GM18507 (cell line): ENCODE measurements at regions not wholly inside any gene's neighbourhood (a gene's known extent, or its start where the extent isn't known, plus 50 kb on each side); places are given as distances from the start of the nearest gene placed in this dataset.
"Not testable (repeated sequence)": the region's sequence is repeated elsewhere in the genome, so short reads cannot be mapped to it uniquely, and the experiment has no call there.

Experiments used
- DNase-seq: peaks from one replicate; pipeline ENCODE4 v3.0.0; 2011; ENCODE audit warnings: low read depth; ENCODE audit not compliant: insufficient read length; ENCODE audit errors: extremely low spot score
- FAIRE-seq: peaks from 2 replicates; lab custom pipeline; 2011; peaks lifted over from hg19 to GRCh38; lab: Jason Lieb, UNC

DNA sequence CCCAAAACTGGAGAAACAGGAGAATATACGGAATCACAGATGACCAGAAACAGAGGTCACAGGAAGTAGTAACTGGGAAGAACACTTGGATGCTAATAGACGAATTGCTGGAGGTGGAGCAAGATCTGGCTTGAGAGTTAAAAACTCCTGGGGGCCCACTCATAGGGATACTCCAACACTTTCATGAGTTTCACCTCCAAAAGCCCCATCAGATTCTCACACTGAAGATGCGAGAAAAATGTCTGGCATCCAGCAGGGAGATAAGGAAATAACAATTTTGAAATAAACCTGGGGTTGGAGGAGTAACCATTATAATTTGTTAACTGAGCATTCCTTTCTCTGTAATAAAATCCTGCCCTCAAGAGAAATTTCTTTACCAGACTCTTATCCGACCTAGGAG, 154.0 kb downstream of the ANXA2 start:
- FAIRE-seq: no peak
- DNase-seq: no peak

DNA sequence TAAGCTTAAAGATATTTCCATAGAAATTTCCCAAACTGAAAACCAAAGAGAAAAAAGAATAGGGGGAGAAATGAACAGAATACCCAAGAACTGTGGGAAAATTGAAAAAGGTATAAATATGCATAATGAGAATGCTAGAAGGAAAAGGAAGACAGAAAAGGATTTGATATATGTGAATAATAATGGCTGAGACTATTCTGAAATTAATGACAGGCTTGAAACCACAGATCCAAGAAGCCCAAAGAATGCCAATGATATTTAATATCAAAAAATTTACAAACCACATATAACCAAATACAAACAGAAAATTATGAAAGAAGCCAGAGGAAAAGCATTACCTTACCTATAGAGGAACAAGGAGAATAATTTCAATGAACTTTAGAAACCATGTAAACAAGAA, 153.0 kb downstream of the ANXA2 start:
- FAIRE-seq (no peak), DNase-seq (no peak)

DNA sequence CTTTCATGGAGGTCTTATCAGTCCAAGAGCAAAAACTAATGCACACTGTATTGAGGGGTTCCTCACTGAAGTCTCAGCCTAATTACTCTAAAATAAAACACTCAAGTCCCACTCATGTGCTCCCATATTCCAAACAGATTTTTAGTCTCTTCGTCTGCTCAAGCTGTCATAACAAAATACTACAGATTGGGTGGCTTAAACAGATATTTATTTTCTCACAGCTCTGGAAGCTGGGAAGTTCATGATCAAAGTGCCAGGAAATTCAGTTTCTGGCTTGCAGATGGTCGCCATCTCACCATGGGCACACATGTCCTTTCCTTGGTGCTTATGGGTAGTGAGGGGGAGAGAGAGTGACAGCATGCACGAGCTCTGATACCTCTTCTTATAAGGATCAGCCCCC, 147.5 kb downstream of the ANXA2 start:
- DNase-seq: no peak
- no peak for FAIRE-seq

DNA sequence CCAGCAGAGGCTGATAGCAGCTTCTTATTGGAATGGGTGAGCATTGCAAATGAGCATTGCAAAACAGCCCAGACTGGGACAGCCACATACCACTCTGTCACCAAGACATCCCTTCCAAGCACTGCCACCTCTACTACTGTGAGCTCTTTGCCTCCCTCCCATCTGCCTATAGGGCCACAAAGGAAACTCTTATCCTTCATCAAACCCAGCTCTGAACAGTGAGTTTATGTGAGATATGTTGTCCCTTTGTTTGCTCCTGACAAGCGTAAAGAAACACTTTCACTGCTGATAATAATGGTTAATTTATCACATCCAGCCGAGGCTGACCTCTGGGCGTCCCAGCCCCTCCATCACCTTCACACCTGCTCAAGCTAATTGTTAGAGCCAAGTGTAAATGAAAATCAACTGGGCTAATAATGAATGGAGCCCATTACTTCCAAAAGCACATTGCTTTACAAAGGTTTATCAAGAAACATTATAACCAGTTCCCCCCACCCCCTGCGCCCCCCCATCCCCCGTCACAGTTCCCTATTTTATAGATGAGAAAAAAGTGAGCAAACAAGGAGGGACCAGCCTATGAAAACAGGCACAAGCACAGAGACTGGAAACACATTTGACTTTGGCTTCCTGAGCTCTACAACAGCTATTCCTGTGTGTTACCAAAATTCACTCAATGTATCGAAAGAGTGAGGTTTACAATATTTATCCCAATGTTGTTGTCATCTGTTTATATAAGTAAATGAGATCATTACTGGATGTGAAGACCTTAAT, 146.3 kb downstream of the ANXA2 start:
- FAIRE-seq: no peak
- no peak for DNase-seq

DNA sequence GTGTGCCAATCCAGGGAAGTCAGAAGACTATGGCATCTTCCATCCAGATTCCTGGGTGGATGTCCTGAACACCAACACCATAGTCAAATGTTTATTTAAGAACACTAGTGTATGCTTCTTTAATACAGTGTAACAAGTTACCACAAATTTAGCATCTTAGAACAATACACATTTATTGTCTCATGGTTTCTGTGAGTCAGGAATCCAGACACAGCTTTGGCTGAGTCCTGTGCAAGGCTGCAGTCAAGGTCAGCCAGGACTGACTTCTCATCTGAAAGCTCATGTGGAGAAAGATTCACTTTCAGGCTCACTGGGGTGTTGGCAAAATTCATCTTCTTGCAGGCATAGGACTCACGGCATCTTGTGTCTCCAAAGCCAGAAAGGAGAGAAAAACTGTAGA, 143.4 kb downstream of the ANXA2 start:
- DNase-seq: no peak
- FAIRE-seq: no peak

DNA sequence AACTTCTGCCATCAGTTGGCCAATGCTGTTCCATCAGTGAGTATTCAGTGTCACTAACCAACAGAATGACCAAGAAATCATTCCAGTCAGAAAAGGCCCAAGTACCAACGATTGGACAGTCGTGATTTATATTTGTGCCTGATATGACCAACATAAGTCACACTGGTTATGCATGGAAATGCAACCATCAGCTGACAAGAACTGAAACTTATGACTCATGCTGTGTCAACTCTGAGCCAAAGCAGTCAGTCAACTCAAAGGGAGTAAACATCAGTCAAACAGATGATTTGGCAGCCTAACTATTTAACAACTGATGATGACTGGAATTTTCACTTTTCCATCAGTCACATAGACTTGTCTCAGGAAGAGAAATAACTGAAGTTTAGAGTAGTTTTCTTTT, 142.4 kb downstream of the ANXA2 start:
- DNase-seq: no peak
- FAIRE-seq: peak; percentile 82

DNA sequence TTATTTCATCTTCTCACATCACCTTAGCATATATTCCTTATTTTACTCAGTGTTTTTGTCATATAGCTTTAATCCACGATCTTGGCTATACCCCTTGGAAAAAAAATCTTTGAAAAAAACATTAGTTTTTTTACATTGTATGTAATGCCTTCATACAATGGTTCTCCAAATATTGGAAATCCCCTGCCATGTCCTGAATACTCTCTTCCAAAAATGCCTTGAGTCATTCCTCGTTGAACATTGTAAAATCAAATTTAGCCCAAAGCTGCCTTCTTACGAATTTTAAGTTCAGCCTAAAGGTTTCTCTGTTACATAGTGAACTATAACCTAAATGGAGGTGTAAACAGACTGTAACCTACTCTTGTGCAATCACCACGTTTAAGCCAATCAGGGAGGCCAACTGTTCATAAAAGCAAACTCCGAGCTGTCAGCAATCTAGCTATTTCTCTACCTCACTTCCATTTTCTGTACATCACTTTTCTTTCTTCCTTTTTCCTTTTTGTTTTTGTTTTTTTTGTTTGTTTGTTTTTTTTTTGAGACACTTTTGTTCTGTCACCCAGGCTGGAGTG, 140.1 kb downstream of the ANXA2 start:
- no peak for FAIRE-seq
- no peak for DNase-seq

DNA sequence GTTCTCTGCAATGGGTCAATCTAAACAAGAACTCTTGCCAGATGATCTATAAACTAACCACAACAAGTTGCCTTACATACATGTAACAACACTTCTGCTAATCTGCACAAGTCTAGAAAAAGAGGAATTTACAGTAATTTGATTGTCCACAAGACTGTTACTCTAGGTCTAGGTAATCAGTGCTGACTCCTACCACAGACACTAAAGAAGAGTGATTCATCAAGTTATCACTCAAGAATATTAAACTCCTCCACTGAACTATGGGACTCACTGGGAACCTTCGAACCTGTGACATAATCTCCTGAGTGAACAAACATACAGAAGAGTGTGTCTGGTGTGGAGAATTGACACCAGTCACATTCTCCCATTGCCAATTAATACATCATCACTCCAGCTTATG, 138.3 kb downstream of the ANXA2 start:
- FAIRE-seq (no peak), DNase-seq (no peak)

DNA sequence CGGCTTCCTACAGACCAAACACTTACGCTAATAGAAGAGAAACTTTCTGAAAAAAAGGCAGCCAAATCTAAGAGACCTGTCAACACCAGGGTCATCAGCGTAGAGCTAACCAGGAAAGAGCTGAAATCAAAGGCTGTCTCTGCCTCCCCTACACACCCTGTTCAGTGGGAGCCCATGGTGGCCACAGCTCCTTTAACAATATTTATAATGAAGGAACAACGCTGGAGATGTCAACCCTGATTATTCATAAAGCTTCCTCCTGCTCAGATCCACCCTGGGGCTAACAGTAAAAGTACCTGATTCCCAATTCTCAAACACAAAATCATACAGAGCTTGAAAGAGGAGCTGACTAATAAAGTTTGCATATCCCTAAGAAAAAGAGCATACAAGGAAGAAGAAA, 133.7 kb downstream of the ANXA2 start:
- no peak for DNase-seq
- FAIRE-seq: no peak

DNA sequence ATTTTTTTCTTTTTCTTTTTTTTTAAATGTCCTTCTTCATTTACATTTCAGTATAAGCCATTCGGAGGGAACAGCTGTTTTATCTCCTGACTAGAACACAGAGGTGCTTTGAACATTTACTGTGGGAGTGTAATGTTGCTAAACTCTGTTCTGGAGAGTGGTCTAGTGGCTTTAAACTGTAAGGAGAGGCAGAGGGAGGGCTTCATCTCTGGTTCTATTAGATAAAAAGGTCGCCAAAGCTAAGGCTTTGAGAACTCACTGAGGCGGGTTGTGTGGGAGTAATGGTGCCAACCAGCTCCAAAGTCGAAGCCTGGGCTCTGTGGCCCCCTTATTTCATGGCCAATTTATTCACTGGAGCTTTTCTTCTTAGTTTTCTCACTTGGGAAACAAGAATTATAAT, 133.2 kb downstream of the ANXA2 start:
- DNase-seq (no peak), FAIRE-seq (no peak)

DNA sequence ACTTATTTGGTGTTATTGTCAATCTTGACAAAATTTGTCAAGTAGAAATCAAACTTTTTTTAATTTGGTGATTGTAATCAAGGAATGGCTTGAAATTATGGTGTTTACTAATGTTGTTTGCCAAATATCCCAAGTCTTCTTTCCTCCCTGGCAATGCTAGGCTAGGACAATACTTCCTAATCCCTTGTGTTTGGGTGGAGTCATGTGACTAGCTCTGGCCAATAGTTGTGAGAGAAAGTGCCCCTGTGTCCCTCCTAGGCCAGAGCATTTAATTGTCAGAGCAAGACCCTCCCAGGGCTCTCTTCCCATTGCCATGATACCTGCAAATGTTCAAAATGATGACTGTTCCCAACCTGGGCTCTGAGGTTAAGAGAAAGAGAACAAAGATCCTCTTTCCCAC, 132.7 kb downstream of the ANXA2 start:
- no peak for FAIRE-seq
- no peak for DNase-seq

DNA sequence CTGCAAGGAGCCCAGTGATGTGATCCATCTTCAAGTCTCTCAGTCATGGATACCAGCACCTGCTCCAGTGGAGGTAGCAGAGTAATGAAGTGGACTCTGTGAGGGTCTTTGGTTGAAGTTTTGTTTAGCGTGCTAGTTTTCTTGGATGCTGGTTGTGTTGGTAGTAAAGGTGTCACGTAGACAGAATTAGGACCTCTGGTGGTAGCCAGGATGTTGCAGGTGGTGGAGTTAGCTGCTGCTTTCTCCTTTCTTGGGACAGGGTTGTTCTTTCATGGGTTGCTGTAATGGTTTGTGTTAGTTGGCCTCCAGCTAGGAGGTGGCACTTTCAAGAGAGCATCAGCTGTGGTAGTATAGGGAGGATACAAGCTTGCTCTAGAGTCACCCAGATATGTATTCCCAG, 125.2 kb downstream of the ANXA2 start:
- DNase-seq (no peak), FAIRE-seq (no peak)

DNA sequence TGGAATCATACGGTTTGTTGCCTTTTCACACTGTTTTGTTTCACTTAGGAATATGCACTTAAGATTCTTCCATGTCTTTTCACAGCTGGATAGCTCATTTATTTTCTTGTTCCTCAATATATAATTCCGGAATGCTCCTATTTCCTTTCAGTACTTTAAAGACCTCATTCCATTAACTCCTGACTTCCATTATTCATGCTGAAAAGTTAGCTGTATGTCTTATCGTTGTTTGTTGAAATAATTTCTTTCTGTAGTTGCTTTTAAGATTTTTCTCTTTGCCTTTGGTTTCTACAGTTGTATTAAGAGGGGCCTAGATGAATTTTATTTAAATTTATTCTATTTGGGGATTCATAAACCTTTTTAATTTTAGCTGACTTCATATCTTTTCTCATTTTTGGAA, 122.2 kb downstream of the ANXA2 start:
- no peak for DNase-seq
- no peak for FAIRE-seq

DNA sequence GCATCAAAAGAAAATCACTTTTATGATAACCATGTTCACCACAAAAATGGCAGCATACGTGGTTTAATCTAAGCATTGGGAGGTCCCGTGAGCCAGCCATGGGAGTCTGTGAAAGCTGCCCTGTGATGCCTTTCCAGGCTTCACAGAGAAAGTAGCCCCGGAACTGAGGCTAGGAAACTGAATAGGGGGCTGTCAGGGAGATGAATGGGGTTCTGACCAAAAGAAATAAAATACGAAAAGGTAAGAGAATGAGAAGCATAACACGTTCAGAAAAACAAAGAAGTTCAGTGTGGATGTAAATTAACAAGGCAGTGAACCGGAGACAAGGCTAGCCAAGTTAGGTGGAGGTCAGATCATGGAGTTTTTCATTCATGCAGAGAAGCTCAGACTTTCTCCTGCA, 118.9 kb downstream of the ANXA2 start:
- FAIRE-seq (no peak), DNase-seq (no peak)

DNA sequence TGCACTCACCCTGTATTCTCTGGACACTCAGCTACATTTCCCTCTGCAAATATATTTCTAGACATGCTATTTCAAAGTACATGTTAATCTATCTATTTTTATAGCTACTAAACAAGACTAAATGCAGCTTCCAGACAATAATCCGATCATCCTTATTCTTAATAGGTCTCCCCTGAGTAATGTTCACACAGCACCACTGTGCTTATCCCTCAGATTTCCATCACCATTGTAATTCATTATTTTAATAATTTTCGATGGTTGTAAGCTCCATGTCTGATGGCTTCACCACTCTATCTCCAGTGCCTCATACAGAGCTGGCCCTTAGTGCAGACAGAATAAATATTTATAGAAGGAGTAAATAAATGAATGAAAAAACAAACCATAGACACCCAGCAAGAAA, 117.5 kb downstream of the ANXA2 start:
- FAIRE-seq: no peak
- DNase-seq: no peak

DNA sequence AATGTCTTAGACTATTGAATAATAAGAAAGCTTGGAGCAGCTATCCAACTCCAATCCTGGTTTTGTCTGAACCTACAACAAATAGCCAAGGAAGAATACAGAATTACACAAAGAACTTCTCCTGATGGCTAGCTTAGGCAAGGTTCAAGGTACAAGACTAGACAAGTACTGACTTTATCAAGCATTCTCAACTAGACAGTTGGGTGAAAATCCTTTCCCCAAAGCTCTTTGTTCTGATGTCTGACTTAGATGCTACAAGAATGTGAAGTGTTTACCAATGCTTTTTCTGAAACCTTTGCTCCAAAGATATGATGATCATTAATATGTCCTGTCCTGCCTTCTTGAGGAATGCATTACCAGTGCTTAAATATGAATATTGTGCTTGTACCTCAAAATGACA, 113.8 kb downstream of the ANXA2 start:
- FAIRE-seq: no peak
- DNase-seq: no peak

DNA sequence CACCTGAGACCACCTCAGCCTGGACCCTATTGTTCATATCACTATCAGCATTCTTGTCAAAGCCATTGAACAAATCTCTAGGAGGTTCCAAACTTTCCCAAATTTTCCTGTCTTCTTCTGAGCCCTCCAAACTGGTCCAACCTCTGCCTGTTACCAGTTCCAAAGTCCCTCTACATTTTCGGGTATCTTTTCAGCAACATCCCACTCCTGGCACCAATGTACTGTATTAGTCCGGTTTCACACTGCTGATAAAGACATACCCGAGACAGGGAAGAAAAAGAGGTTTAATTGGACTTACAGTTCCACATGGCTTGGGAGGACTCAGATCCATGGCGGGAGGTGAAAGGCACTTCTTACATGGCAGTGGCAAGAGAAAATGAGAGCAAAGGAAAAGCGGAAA, 101.9 kb downstream of the ANXA2 start:
- not testable (repeated sequence) for FAIRE-seq, DNase-seq

DNA sequence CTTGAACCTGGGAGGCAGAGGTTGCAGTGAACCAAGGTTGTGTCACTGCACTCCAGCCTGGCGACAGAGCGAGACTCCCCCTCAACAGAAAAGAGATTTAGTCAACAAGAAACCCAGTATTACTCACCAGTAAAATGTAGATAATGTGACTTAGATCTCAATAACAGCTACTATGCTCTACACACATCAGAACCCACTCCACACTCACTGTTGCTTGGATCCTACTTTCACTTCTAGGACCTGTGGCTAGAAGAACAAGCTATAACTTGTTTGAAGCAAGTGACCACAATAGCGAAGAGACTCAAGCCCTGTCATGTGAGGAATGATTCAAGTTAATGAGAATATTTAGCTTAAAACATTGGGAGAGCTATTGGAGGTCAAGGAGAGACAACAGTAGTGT, 100.7 kb downstream of the ANXA2 start:
- DNase-seq (no peak), FAIRE-seq (no peak)
